HAP-1 (cell line): ENCODE measurements at regions not wholly inside any gene's neighbourhood (a gene's known extent, or its start where the extent isn't known, plus 50 kb on each side); places are given as distances from the start of the nearest gene placed in this dataset.

Experiments
- DNase-seq, 2 experiments: peaks; one replicate each; pipeline ENCODE4 v3.0.0-alpha.2; 2016 to 2020; ENCODE audit warnings: low spot score in 2 of 2
- H3K27me3 ChIP-seq: fragments of 250-450 bp; sonication (Bioruptor Pico); 2 replicates; pipeline ENCODE4 v1.5.1; 2020; ENCODE audit warnings: low read depth, mild to moderate bottlenecking, moderate library complexity
- H3K36me3 ChIP-seq: fragments of 250-450 bp; sonication (Bioruptor Pico); replicated peaks from 2 replicates; pipeline ENCODE4 v1.5.1; 2020; ENCODE audit warnings: mild to moderate bottlenecking
- H3K4me1 ChIP-seq: fragments of 250-450 bp; sonication (Bioruptor Pico); 2 replicates; pipeline ENCODE4 v1.5.1; 2020; ENCODE audit warnings: mild to moderate bottlenecking
- H3K4me3 ChIP-seq: fragments of 250-450 bp; sonication (Bioruptor Pico); 2 replicates; pipeline ENCODE4 v1.5.1; 2020; ENCODE audit warnings: mild to moderate bottlenecking, moderate library complexity
- H3K9me3 ChIP-seq: fragments of 250-450 bp; sonication (Bioruptor Pico); 2 replicates; pipeline ENCODE4 v1.5.1; 2020; ENCODE audit warnings: mild to moderate bottlenecking, moderate library complexity
- in situ Hi-C: fragments of 300-500 bp; cut with MboI; formaldehyde crosslinking; loops from 3 replicates; pipeline ENCODE4 v1.14.3; 2020; ENCODE audit warnings: low sequenced_read_pairs, inconsistent platforms, mixed read lengths

GRCh38 chr1:199040076-199040905 lies 401.5 kb downstream of the PTPRC start:
- Histone ChIP-seq H3K27me3 (no peaks in the 10 kb centered on the region), H3K9me3 (no peaks in the 10 kb centered on the region), H3K36me3 (no peaks in the 10 kb centered on the region), H3K4me3 (no peak overlapping the region), H3K4me1 (no peaks in the 10 kb centered on the region)
- DNase-seq, result no peak
- in situ Hi-C loops, result no loop called here

- in situ Hi-C loops, result no loop called here
- DNase-seq, result no peak
These were observed 402.5 kb downstream of the PTPRC start for GRCh38 chr1:199041173-199041914.

GRCh38 chr1:199042193-199042592 lies 403.4 kb downstream of the PTPRC start:
- Histone ChIP-seq H3K4me1 (no peaks in the 10 kb centered on the region), H3K9me3 (no peaks in the 10 kb centered on the region), H3K36me3 (no peaks in the 10 kb centered on the region), H3K27me3 (no peaks in the 10 kb centered on the region), H3K4me3 (no peak overlapping the region)
- no peak for DNase-seq
- in situ Hi-C loops, result no loop called here

More at GRCh38 chr1:199041173-199041914, 402.5 kb downstream of the PTPRC start:
- H3K36me3 ChIP-seq, result no peaks in the 10 kb centered on the region
- no peaks in the 10 kb centered on the region for H3K27me3 ChIP-seq
- H3K9me3 ChIP-seq, result no peaks in the 10 kb centered on the region
- H3K4me3 ChIP-seq, result no peak overlapping the region
- H3K4me1 ChIP-seq, result no peaks in the 10 kb centered on the region

- Histone ChIP-seq H3K4me3 (no peak overlapping the region), H3K27me3 (no peaks in the 10 kb centered on the region), H3K9me3 (no peaks in the 10 kb centered on the region), H3K4me1 (no peaks in the 10 kb centered on the region), H3K36me3 (no peaks in the 10 kb centered on the region)
- no peak for DNase-seq
- in situ Hi-C loops, result no loop called here
These were observed 405.4 kb downstream of the PTPRC start for GRCh38 chr1:199044191-199044590.

- Histone ChIP-seq H3K36me3 (no peaks in the 10 kb centered on the region), H3K27me3 (no peaks in the 10 kb centered on the region), H3K9me3 (no peaks in the 10 kb centered on the region), H3K4me3 (no peak overlapping the region), H3K4me1 (no peaks in the 10 kb centered on the region)
- in situ Hi-C loops, result no loop called here
- no peak for DNase-seq
These were observed 407.8 kb downstream of the PTPRC start for GRCh38 chr1:199046618-199047017.

GRCh38 chr1:199054694-199055093 lies 415.9 kb downstream of the PTPRC start:
- H3K9me3 ChIP-seq, result no peaks in the 10 kb centered on the region
- in situ Hi-C loops, result no loop called here
- H3K4me3 ChIP-seq, result no peak overlapping the region
- no peaks in the 10 kb centered on the region for H3K4me1 ChIP-seq
- H3K36me3 ChIP-seq, result no peaks in the 10 kb centered on the region
- no peaks in the 10 kb centered on the region for H3K27me3 ChIP-seq
- no peak for DNase-seq

- in situ Hi-C loops, result no loop called here
- H3K4me1 ChIP-seq, result no peaks in the 10 kb centered on the region
- no peaks in the 10 kb centered on the region for H3K27me3 ChIP-seq
- H3K9me3 ChIP-seq, result no peaks in the 10 kb centered on the region
- no peak overlapping the region for H3K4me3 ChIP-seq
- H3K36me3 ChIP-seq, result no peaks in the 10 kb centered on the region
- DNase-seq, result no peak
These were observed 418.5 kb downstream of the PTPRC start for GRCh38 chr1:199057322-199057721.

- H3K9me3 ChIP-seq, result no peaks in the 10 kb centered on the region
- no peak for DNase-seq
- H3K4me1 ChIP-seq, result no peaks in the 10 kb centered on the region
- H3K27me3 ChIP-seq, result no peaks in the 10 kb centered on the region
- H3K4me3 ChIP-seq, result no peak overlapping the region
- in situ Hi-C loops, result no loop called here
- no peaks in the 10 kb centered on the region for H3K36me3 ChIP-seq
These were observed 419.4 kb downstream of the PTPRC start for GRCh38 chr1:199058281-199058680.

- in situ Hi-C loops, result no loop called here
- DNase-seq, result no peak
- H3K4me1 ChIP-seq, result no peaks in the 10 kb centered on the region
These were observed 426.1 kb downstream of the PTPRC start for GRCh38 chr1:199064971-199065370.

GRCh38 chr1:199067483-199067882 lies 428.6 kb downstream of the PTPRC start:
- in situ Hi-C loops, result no loop called here
- no peak overlapping the region for H3K4me3 ChIP-seq
- no peaks in the 10 kb centered on the region for H3K9me3 ChIP-seq
- H3K4me1 ChIP-seq, result no peaks in the 10 kb centered on the region
- no peaks in the 10 kb centered on the region for H3K36me3 ChIP-seq
- no peak for DNase-seq
- no peaks in the 10 kb centered on the region for H3K27me3 ChIP-seq

More at GRCh38 chr1:199064971-199065370, 426.1 kb downstream of the PTPRC start:
- no peaks in the 10 kb centered on the region for H3K9me3 ChIP-seq
- H3K27me3 ChIP-seq, result no peaks in the 10 kb centered on the region
- no peak overlapping the region for H3K4me3 ChIP-seq
- H3K36me3 ChIP-seq, result no peaks in the 10 kb centered on the region

- H3K27me3 ChIP-seq, result no peaks in the 10 kb centered on the region
- no peak for DNase-seq
- no peaks in the 10 kb centered on the region for H3K36me3 ChIP-seq
- in situ Hi-C loops, result no loop called here
- no peaks in the 10 kb centered on the region for H3K4me1 ChIP-seq
- H3K9me3 ChIP-seq, result no peaks in the 10 kb centered on the region
- H3K4me3 ChIP-seq, result no peak overlapping the region
These were observed 432.2 kb downstream of the PTPRC start for GRCh38 chr1:199071080-199071479.

GRCh38 chr1:199073166-199073565 lies 434.3 kb downstream of the PTPRC start:
- DNase-seq, result no peak
- no peaks in the 10 kb centered on the region for H3K36me3 ChIP-seq

GRCh38 chr1:199075792-199076191 lies 437.0 kb downstream of the PTPRC start:
- Histone ChIP-seq H3K4me3 (no peak overlapping the region), H3K4me1 (no peaks in the 10 kb centered on the region), H3K36me3 (no peaks in the 10 kb centered on the region), H3K9me3 (no peaks in the 10 kb centered on the region), H3K27me3 (no peaks in the 10 kb centered on the region)
- no peak for DNase-seq
- in situ Hi-C loops, result no loop called here

More at GRCh38 chr1:199073166-199073565, 434.3 kb downstream of the PTPRC start:
- Histone ChIP-seq H3K9me3 (no peaks in the 10 kb centered on the region), H3K4me3 (no peak overlapping the region), H3K4me1 (no peaks in the 10 kb centered on the region), H3K27me3 (no peaks in the 10 kb centered on the region)
- in situ Hi-C loops, result no loop called here

- Histone ChIP-seq H3K9me3 (no peaks in the 10 kb centered on the region), H3K4me1 (no peaks in the 10 kb centered on the region), H3K4me3 (no peak overlapping the region), H3K36me3 (no peaks in the 10 kb centered on the region), H3K27me3 (no peaks in the 10 kb centered on the region)
- DNase-seq, result no peak
- in situ Hi-C loops, result no loop called here
These were observed 441.2 kb downstream of the PTPRC start for GRCh38 chr1:199079994-199080393.
